Activated CD8-positive, alpha-beta T cell treated with anti-CD3 and anti-CD28 coated beads for 36 hours (primary cell): ENCODE measurements at regions not wholly inside any gene's neighbourhood (a gene's known extent, or its start where the extent isn't known, plus 50 kb on each side); places are given as distances from the start of the nearest gene placed in this dataset.

Experiments
- ATAC-seq: fragments of 200-7000 bp; cut with Tn5 transposase; one replicate; pipeline ENCODE4 v1.10.0; 2021; ENCODE audit warnings: mild to moderate bottlenecking, moderate library complexity
- CTCF ChIA-PET: fragments of 350-600 bp; sonication (Branson Sonifier 250); formaldehyde crosslinking; loops from one replicate; lab custom pipeline; 2021; ENCODE audit warnings: antibody characterized with exemption; lab: Charles Lee
- POLR2A ChIA-PET: fragments of 350-600 bp; sonication (Branson Sonifier 250); formaldehyde crosslinking; loops from one replicate; lab custom pipeline; 2021; ENCODE audit warnings: antibody characterized with exemption; lab: Charles Lee
- DNase-seq: peaks from one replicate; pipeline ENCODE4 v3.0.0-alpha.2; 2020
- H3K27ac Mint-ChIP-seq: one replicate; pipeline ENCODE4 v1.8.0; 2021; ENCODE audit warnings: mild to moderate bottlenecking, mixed read lengths
- H3K27me3 Mint-ChIP-seq: one replicate; pipeline ENCODE4 v1.8.0; 2021; ENCODE audit warnings: mixed read lengths
- H3K36me3 Mint-ChIP-seq: one replicate; pipeline ENCODE4 v1.8.0; 2021; ENCODE audit warnings: low read depth, mixed read lengths
- H3K4me1 Mint-ChIP-seq: one replicate; pipeline ENCODE4 v1.8.0; 2021; ENCODE audit warnings: low read depth, mixed read lengths
- H3K4me3 Mint-ChIP-seq: one replicate; pipeline ENCODE4 v1.8.0; 2021; ENCODE audit warnings: mild to moderate bottlenecking, moderate library complexity, mixed read lengths
- H3K9me3 Mint-ChIP-seq: one replicate; pipeline ENCODE4 v1.8.0; 2021; ENCODE audit warnings: mixed read lengths
- CTCF ChIP-seq: fragments of 200-600 bp; IDR thresholded peaks from one replicate; pipeline ENCODE4 v1.8.0; 2022; ENCODE audit warnings: antibody characterized with exemption, mild to moderate bottlenecking
- intact Hi-C: fragments of 100-400 bp; cut with micrococcal nuclease; formaldehyde crosslinking; loops from one replicate; pipeline ENCODE4 v1.10.0; 2022

- POLR2A ChIA-PET = no interaction called here
- H3K27me3 Mint-ChIP-seq = no peaks in the 10 kb centered on the region
Measured at GRCh38 chr5:125492977-125493376, 746.5 kb upstream of the ZNF608 start.

GRCh38 chr5:125496393-125496792 is 750.0 kb upstream of the ZNF608 start:
- TF ChIP-seq CTCF = no peak
- Mint-ChIP-seq H3K4me3 (no peak overlapping the region), H3K27ac (no peak overlapping the region), H3K9me3 (no peaks in the 10 kb centered on the region), H3K36me3 (no peaks in the 10 kb centered on the region), H3K27me3 (no peaks in the 10 kb centered on the region), H3K4me1 (no peaks in the 10 kb centered on the region)
- POLR2A ChIA-PET = no interaction called here
- intact Hi-C loops = no loop called here
- ATAC-seq = no peak
- DNase-seq = no peak
- CTCF ChIA-PET = no interaction called here

More at GRCh38 chr5:125492977-125493376, 746.5 kb upstream of the ZNF608 start:
- H3K27ac Mint-ChIP-seq = no peak overlapping the region
- DNase-seq (no peak), ATAC-seq (no peak)
- CTCF ChIA-PET = no interaction called here
- TF ChIP-seq CTCF = no peak
- H3K4me1 Mint-ChIP-seq = no peaks in the 10 kb centered on the region
- H3K9me3 Mint-ChIP-seq = no peaks in the 10 kb centered on the region
- intact Hi-C loops = no loop called here
- H3K4me3 Mint-ChIP-seq = no peak overlapping the region
- no peaks in the 10 kb centered on the region for H3K36me3 Mint-ChIP-seq

GRCh38 chr5:125497651-125498050 is 751.2 kb upstream of the ZNF608 start:
- Mint-ChIP-seq H3K9me3 (no peaks in the 10 kb centered on the region), H3K4me3 (no peak overlapping the region), H3K36me3 (no peaks in the 10 kb centered on the region), H3K4me1 (no peaks in the 10 kb centered on the region), H3K27ac (no peak overlapping the region), H3K27me3 (no peaks in the 10 kb centered on the region)
- ChIA-PET CTCF (no interaction called here), POLR2A (no interaction called here)
- TF ChIP-seq CTCF = no peak
- ATAC-seq (no peak), DNase-seq (no peak)
- intact Hi-C loops = no loop called here

GRCh38 chr5:125499636-125500332 is 753.3 kb upstream of the ZNF608 start:
- Mint-ChIP-seq H3K27me3 (no peaks in the 10 kb centered on the region), H3K4me3 (no peak overlapping the region), H3K27ac (no peak overlapping the region), H3K9me3 (peaks cover 2% of the 10 kb centered on the region), H3K4me1 (no peaks in the 10 kb centered on the region), H3K36me3 (no peaks in the 10 kb centered on the region)
- CTCF ChIA-PET = no interaction called here
- ATAC-seq (no peak), DNase-seq (no peak)
- POLR2A ChIA-PET = no interaction called here
- intact Hi-C loops = no loop called here
- TF ChIP-seq CTCF = no peak

- no peak for TF ChIP-seq CTCF
- no peaks in the 10 kb centered on the region for H3K4me1 Mint-ChIP-seq
- H3K36me3 Mint-ChIP-seq = no peaks in the 10 kb centered on the region
- no peak overlapping the region for H3K4me3 Mint-ChIP-seq
- ChIA-PET POLR2A (no interaction called here), CTCF (interaction anchor here (0.9 kb wide), 1 partner anchor 12 kb away, joined by 3 read pairs; no protein-coding TSS in a partner anchor)
- H3K9me3 Mint-ChIP-seq = peaks cover 2% of the 10 kb centered on the region
- intact Hi-C loops = no loop called here
- ATAC-seq = no peak
- H3K27me3 Mint-ChIP-seq = no peaks in the 10 kb centered on the region
- no peak overlapping the region for H3K27ac Mint-ChIP-seq
- no peak for DNase-seq
Measured at GRCh38 chr5:125501396-125501795, 755.0 kb upstream of the ZNF608 start.
